Right lung (tissue), 2 donors: ENCODE measurements at regions not wholly inside any gene's neighbourhood (a gene's known extent, or its start where the extent isn't known, plus 50 kb on each side); places are given as distances from the start of the nearest gene placed in this dataset.

Source experiments
- DNase-seq, 2 donors: peaks; one replicate each; pipeline ENCODE4 v3.0.0-alpha.2; 2013

GRCh38 chr18:46294318-46294717 is 190.1 kb downstream of the HAUS1 start:
- DNase-seq: no peak

- DNase-seq: no peak
These were observed 190.6 kb downstream of the HAUS1 start for GRCh38 chr18:46294751-46295150.

- DNase-seq: no peak
These were observed 191.2 kb downstream of the HAUS1 start for GRCh38 chr18:46295416-46295815.

GRCh38 chr18:46296656-46297055 is 192.5 kb downstream of the HAUS1 start:
- no peak for DNase-seq

GRCh38 chr18:46297124-46297523 is 192.9 kb downstream of the HAUS1 start:
- DNase-seq: no peak

- DNase-seq: no peak
These were observed 193.4 kb downstream of the HAUS1 start for GRCh38 chr18:46297621-46298020.

- DNase-seq: no peak
These were observed 194.3 kb downstream of the HAUS1 start for GRCh38 chr18:46298511-46298910.

- no peak for DNase-seq
These were observed 195.4 kb downstream of the HAUS1 start for GRCh38 chr18:46299465-46300008.

GRCh38 chr18:46301081-46301480 is 196.9 kb downstream of the HAUS1 start:
- DNase-seq: no peak

GRCh38 chr18:46301571-46301970 is 197.4 kb downstream of the HAUS1 start:
- no peak for DNase-seq

- no peak for DNase-seq
These were observed 198.6 kb downstream of the HAUS1 start for GRCh38 chr18:46302528-46303485.

- no peak for DNase-seq
These were observed 206.1 kb downstream of the HAUS1 start for GRCh38 chr18:46310258-46310657.

GRCh38 chr18:46310675-46311345 is 206.6 kb downstream of the HAUS1 start:
- DNase-seq: no peak

GRCh38 chr18:46311491-46311890 is 207.3 kb downstream of the HAUS1 start:
- no peak for DNase-seq

GRCh38 chr18:46312221-46312620 is 208.0 kb downstream of the HAUS1 start:
- DNase-seq: no peak

GRCh38 chr18:46313521-46313920 is 209.3 kb downstream of the HAUS1 start:
- no peak for DNase-seq

- DNase-seq: no peak
These were observed 209.8 kb downstream of the HAUS1 start for GRCh38 chr18:46314011-46314410.

- no peak for DNase-seq
These were observed 211.0 kb downstream of the HAUS1 start for GRCh38 chr18:46315161-46315560.

GRCh38 chr18:46318356-46318755 is 214.2 kb downstream of the HAUS1 start:
- DNase-seq: no peak

- no peak for DNase-seq
These were observed 215.6 kb downstream of the HAUS1 start for GRCh38 chr18:46319783-46320182.

GRCh38 chr18:46320297-46320696 is 216.1 kb downstream of the HAUS1 start:
- no peak for DNase-seq

- DNase-seq: no peak
These were observed 216.9 kb downstream of the HAUS1 start for GRCh38 chr18:46320928-46321711.
